Mammary epithelial cell (primary cell): ENCODE measurements at regions not wholly inside any gene's neighbourhood (a gene's known extent, or its start where the extent isn't known, plus 50 kb on each side); places are given as distances from the start of the nearest gene placed in this dataset.

ENCODE experiments used
- EZH2 ChIP-seq: IDR thresholded peaks from 2 replicates; pipeline ENCODE4 v1.6.1; 2012; ENCODE audit warnings: low read length, inconsistent platforms, borderline replicate concordance
- TF ChIP-seq, protein P1 (sequence below), 2 donors: IDR thresholded peaks in 1 of 2; conservative IDR thresholded peaks in 1 of 2; 2 replicates each; pipeline ENCODE4 v1.5.1; 2011 to 2012; ENCODE audit warnings: inconsistent platforms in 2 of 2, low read length in 2 of 2, mild to moderate bottlenecking in 2 of 2, control low read depth in 1 of 2, low read depth in 1 of 2; ENCODE audit not compliant: insufficient read depth in 1 of 2; ENCODE audit errors: extremely low read depth in 1 of 2

DNA sequence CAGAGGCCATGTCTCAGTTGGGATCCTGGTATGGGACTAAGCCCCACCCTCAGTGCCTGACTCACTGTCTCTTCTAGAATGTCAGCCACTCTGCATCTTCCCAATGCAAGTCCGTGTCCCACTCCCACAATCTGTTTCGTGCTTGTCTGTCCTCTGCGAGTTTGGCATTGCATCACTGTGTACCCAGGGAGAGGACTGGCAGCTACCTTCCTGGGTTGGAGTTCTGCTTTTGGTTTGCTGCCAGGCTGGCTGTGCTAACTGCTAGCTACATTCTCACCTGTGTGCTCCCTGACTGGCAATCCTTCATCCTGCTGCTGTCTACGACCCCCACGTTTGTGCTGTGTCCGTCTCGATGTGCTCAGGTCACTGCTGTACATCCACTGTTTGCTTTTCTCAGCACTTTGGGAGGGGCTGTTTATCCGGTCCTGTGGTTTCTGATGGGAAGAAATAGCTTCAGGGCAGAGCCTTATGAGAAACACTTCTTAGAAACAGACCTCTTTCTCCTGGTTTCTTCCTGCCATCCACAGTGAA, 56.0 kb upstream of the GLI3 start:
- TF ChIP-seq, protein P1, sequence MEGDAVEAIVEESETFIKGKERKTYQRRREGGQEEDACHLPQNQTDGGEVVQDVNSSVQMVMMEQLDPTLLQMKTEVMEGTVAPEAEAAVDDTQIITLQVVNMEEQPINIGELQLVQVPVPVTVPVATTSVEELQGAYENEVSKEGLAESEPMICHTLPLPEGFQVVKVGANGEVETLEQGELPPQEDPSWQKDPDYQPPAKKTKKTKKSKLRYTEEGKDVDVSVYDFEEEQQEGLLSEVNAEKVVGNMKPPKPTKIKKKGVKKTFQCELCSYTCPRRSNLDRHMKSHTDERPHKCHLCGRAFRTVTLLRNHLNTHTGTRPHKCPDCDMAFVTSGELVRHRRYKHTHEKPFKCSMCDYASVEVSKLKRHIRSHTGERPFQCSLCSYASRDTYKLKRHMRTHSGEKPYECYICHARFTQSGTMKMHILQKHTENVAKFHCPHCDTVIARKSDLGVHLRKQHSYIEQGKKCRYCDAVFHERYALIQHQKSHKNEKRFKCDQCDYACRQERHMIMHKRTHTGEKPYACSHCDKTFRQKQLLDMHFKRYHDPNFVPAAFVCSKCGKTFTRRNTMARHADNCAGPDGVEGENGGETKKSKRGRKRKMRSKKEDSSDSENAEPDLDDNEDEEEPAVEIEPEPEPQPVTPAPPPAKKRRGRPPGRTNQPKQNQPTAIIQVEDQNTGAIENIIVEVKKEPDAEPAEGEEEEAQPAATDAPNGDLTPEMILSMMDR (conservative IDR thresholded peaks at IDR 0.05 in 1 of 2, IDR thresholded peaks at IDR 0.05 in 1 of 2; ENCODE audit: extremely low read depth in 1 of 2, insufficient read depth in 1 of 2, low read depth in 1 of 2, low read length in 2 of 2), result no peak
- no peak for TF ChIP-seq EZH2
